22Rv1 (cell line): ENCODE measurements at regions not wholly inside any gene's neighbourhood (a gene's known extent, or its start where the extent isn't known, plus 50 kb on each side); places are given as distances from the start of the nearest gene placed in this dataset.

ENCODE experiments used
- CTCF ChIP-seq: fragments of 450-650 bp; IDR thresholded peaks from 2 replicates; pipeline ENCODE4 v1.5.1; 2017; ENCODE audit warnings: mild to moderate bottlenecking
- ZFX ChIP-seq: fragments of 450-650 bp; IDR thresholded peaks from 2 replicates; pipeline ENCODE4 v1.6.1; 2017; ENCODE audit warnings: antibody characterized with exemption, borderline replicate concordance

- TF ChIP-seq ZFX (no peak), CTCF (no peak)
Observed at GRCh38 chrX:40964008-40964407, 121.2 kb upstream of the USP9X start.
